B cell (primary cell): ENCODE measurements at regions not wholly inside any gene's neighbourhood (a gene's known extent, or its start where the extent isn't known, plus 50 kb on each side); places are given as distances from the start of the nearest gene placed in this dataset.

Experiments used
- ATAC-seq: fragments of 200-7000 bp; cut with Tn5 transposase; one replicate; pipeline ENCODE4 v1.10.0; 2021; ENCODE audit warnings: low read depth, mild to moderate bottlenecking, moderate number of reproducible peaks, moderate library complexity
- CTCF ChIA-PET: fragments of 350-600 bp; sonication (Branson Sonifier 250); formaldehyde crosslinking; loops from one replicate; lab custom pipeline; 2021; ENCODE audit warnings: antibody characterized with exemption, inconsistent platforms; lab: Charles Lee
- POLR2A ChIA-PET: fragments of 350-600 bp; sonication (Branson Sonifier 250); formaldehyde crosslinking; loops from one replicate; lab custom pipeline; 2021; ENCODE audit warnings: antibody characterized with exemption; lab: Charles Lee
- DNase-seq: peaks from one replicate; pipeline ENCODE4 v3.0.0; 2013
- H2AFZ ChIP-seq: 2 replicates; pipeline ENCODE4 v1.6.1; 2012; ENCODE audit warnings: mild to moderate bottlenecking, low read depth, low read length; ENCODE audit not compliant: insufficient read depth, poor library complexity, severe bottlenecking
- H3K27ac ChIP-seq, 2 donors: 1 replicate in 1 of 2; 2 replicates in 1 of 2; pipeline ENCODE4 v1.5.1; 2012 to 2013; ENCODE audit warnings: low read length in 2 of 2, mild to moderate bottlenecking in 2 of 2, moderate library complexity in 1 of 2
- H3K27me3 ChIP-seq, 4 experiments: fragments of 200-600 bp in 1 of 4; sonication (generic) in 1 of 4; replicated peaks in 1 of 4; 1 replicate in 2 of 4; 2 replicates in 2 of 4; pipeline versions ENCODE4 v1.6.1 to v1.7.0; 2013 to 2016; ENCODE audit warnings: low read length in 3 of 4, mild to moderate bottlenecking in 2 of 4, mixed read lengths in 1 of 4, moderate library complexity in 1 of 4; ENCODE audit not compliant: insufficient read depth in 4 of 4, control insufficient read depth in 3 of 4; ENCODE audit errors: control extremely low read depth in 1 of 4
- H3K36me3 ChIP-seq, 2 experiments: replicated peaks in 1 of 2; 1 replicate in 1 of 2; 2 replicates in 1 of 2; pipeline versions ENCODE4 v1.6.1 to v1.7.1; 2013; ENCODE audit warnings: low read length in 1 of 2; ENCODE audit not compliant: insufficient read depth in 2 of 2, control insufficient read depth in 1 of 2; ENCODE audit errors: control extremely low read depth in 1 of 2, extremely low read depth in 1 of 2
- H3K4me1 ChIP-seq, 2 donors: fragments of 200-600 bp in 1 of 2; sonication (generic) in 1 of 2; 1 replicate in 1 of 2; 2 replicates in 1 of 2; pipeline versions ENCODE4 v1.5.1 to v1.6.1; 2013 to 2017; ENCODE audit warnings: low read length in 2 of 2; ENCODE audit not compliant: control insufficient read depth in 2 of 2, insufficient read depth in 2 of 2
- H3K4me2 ChIP-seq: replicated peaks from 2 replicates; pipeline ENCODE3; 2012; ENCODE audit warnings: mild to moderate bottlenecking, low read depth, low read length; ENCODE audit not compliant: poor library complexity, severe bottlenecking
- H3K4me3 ChIP-seq, 5 experiments: fragments of 200-600 bp in 1 of 5; sonication (generic) in 1 of 5; 1 replicate in 3 of 5; 2 replicates in 2 of 5; pipeline versions ENCODE4 v1.5.1 to v1.7.0; 2011 to 2016; ENCODE audit warnings: low read length in 4 of 5, mild to moderate bottlenecking in 4 of 5, low read depth in 2 of 5, control low read depth in 1 of 5, moderate library complexity in 1 of 5; ENCODE audit not compliant: insufficient read depth in 1 of 5; ENCODE audit errors: control extremely low read depth in 1 of 5, extremely low read depth in 1 of 5
- H3K79me2 ChIP-seq: fragments of 200-600 bp; sonication (generic); one replicate; pipeline ENCODE4 v1.6.0; 2016; ENCODE audit warnings: low read length; ENCODE audit not compliant: control insufficient read depth, insufficient read depth
- H3K9ac ChIP-seq: fragments of 200-600 bp; sonication (generic); 2 replicates; pipeline ENCODE4 v1.6.1; 2017; ENCODE audit warnings: mild to moderate bottlenecking, low read length, moderate library complexity
- H3K9me3 ChIP-seq, 3 donors: one replicate each; pipeline versions ENCODE4 v1.6.1 to v1.7.1; 2013; ENCODE audit warnings: low read length in 2 of 3; ENCODE audit not compliant: control insufficient read depth in 2 of 3, insufficient read depth in 1 of 3; ENCODE audit errors: control extremely low read depth in 1 of 3
- H4K20me1 ChIP-seq: 2 replicates; pipeline ENCODE4 v1.6.0; 2012; ENCODE audit warnings: mild to moderate bottlenecking, low read length; ENCODE audit not compliant: insufficient read depth, control insufficient read depth, poor library complexity, severe bottlenecking
- H3K27ac Mint-ChIP-seq: one replicate; pipeline ENCODE4 v1.8.0; 2021; ENCODE audit warnings: mixed read lengths
- H3K27me3 Mint-ChIP-seq: one replicate; pipeline ENCODE4 v1.8.0; 2021; ENCODE audit warnings: mixed read lengths
- H3K4me1 Mint-ChIP-seq: one replicate; pipeline ENCODE4 v1.8.0; 2021; ENCODE audit warnings: mixed read lengths
- H3K4me3 Mint-ChIP-seq: one replicate; pipeline ENCODE4 v1.8.0; 2021; ENCODE audit warnings: mixed read lengths
- H3K9me3 Mint-ChIP-seq: one replicate; pipeline ENCODE4 v1.8.0; 2022; ENCODE audit warnings: mixed read lengths; ENCODE audit not compliant: insufficient read depth
- CTCF ChIP-seq: fragments of 200-600 bp; IDR thresholded peaks from one replicate; pipeline ENCODE4 v1.8.0; 2022; ENCODE audit warnings: antibody characterized with exemption, mild to moderate bottlenecking
- EZH2 ChIP-seq: IDR thresholded peaks from 2 replicates; pipeline ENCODE4 v1.6.1; 2012; ENCODE audit warnings: borderline replicate concordance, low read depth, mild to moderate bottlenecking, moderate library complexity, low read length; ENCODE audit not compliant: insufficient read depth, poor library complexity, severe bottlenecking
- WGBS: methylation state at CpG from one replicate; pipeline ENCODE4 v1.1.5; 2013; ENCODE audit warnings: missing lambda C conversion rate; ENCODE audit not compliant: insufficient coverage; 5-methylcytosine and 5-hydroxymethylcytosine counted together
- intact Hi-C: fragments of 100-400 bp; cut with micrococcal nuclease; formaldehyde crosslinking; loops from one replicate; pipeline ENCODE4 v1.10.0; 2022

- Histone ChIP-seq H3K4me1 (no peaks in the 10 kb centered on the region), H3K4me2 (no peak overlapping the region), H3K79me2 (no peaks in the 10 kb centered on the region), H3K27ac (no peak overlapping the region), H2AFZ (no peak overlapping the region), H3K4me3 (no peak overlapping the region), H3K9ac (no peak overlapping the region), H3K36me3 (no peaks in the 10 kb centered on the region), H3K27me3 (no peaks in the 10 kb centered on the region), H4K20me1 (no peaks in the 10 kb centered on the region), H3K9me3 (peaks cover 0 to 3% (median 0%) of the 10 kb centered on the region in 3 donors)
- DNase-seq (no peak), ATAC-seq (no peak)
- Mint-ChIP-seq H3K4me3 (no peak overlapping the region), H3K27me3 (no peaks in the 10 kb centered on the region), H3K4me1 (no peaks in the 10 kb centered on the region), H3K27ac (no peak overlapping the region), H3K9me3 (no peaks in the 10 kb centered on the region)
- POLR2A ChIA-PET = no interaction called here
- CTCF ChIA-PET = no interaction called here
- TF ChIP-seq CTCF = no peak
- no peak for TF ChIP-seq EZH2
- intact Hi-C loops = no loop called here
- WGBS = 91% methylated on average over 6 of the region's 7 CpGs
Measured at GRCh38 chr4:27770895-27771294, 910.3 kb downstream of the STIM2 start.

- intact Hi-C loops = no loop called here
- Histone ChIP-seq H3K27me3 (no peaks in the 10 kb centered on the region), H4K20me1 (no peaks in the 10 kb centered on the region), H3K9me3 (no peaks in the 10 kb centered on the region), H3K4me1 (no peaks in the 10 kb centered on the region), H3K4me2 (no peak overlapping the region), H2AFZ (no peak overlapping the region), H3K36me3 (no peaks in the 10 kb centered on the region), H3K4me3 (no peak overlapping the region), H3K9ac (no peak overlapping the region), H3K79me2 (no peaks in the 10 kb centered on the region), H3K27ac (no peak overlapping the region)
- Mint-ChIP-seq H3K9me3 (no peaks in the 10 kb centered on the region), H3K27ac (no peak overlapping the region), H3K4me1 (no peaks in the 10 kb centered on the region), H3K27me3 (no peaks in the 10 kb centered on the region), H3K4me3 (no peak overlapping the region)
- ATAC-seq = no peak
- TF ChIP-seq CTCF = no peak
- no peak for TF ChIP-seq EZH2
- WGBS = no CpG with 5 or more reads among the region's 3 CpGs
- no peak for DNase-seq
- ChIA-PET CTCF (no interaction called here), POLR2A (no interaction called here)
Measured at GRCh38 chr4:27775156-27775555, 914.5 kb downstream of the STIM2 start.
